ENCODE measurements at regions not wholly inside any gene's neighbourhood (a gene's known extent, or its start where the extent isn't known, plus 50 kb on each side); places are given as distances from the start of the nearest gene placed in this dataset.

DNA sequence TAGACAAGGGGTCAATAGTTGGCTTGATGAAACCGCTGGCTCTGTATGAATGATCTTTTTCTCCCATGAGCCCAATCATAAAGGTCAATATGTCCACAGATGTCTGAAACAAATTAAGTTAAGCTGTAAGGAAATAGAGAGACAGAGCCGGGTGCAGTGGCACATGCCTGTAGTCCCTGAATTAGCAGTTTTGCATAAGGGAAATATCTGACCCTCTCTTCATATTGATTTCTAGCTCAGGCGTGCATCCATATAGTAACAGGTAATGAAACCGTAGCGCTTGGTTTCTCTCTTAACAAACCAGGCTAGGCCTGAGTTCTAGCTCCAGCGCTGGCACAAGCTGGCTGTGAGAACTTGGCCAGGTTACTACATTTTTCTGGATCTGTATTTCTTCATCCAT is 118.1 kb upstream of the ERCC6L2 start:
- ATAC-seq, result no peak
- H3K36me3 ChIP-seq (ENCODE audit: control insufficient read depth in 1 of 2, insufficient read depth in 2 of 2, low read length in 2 of 2), result no peaks in the 10 kb centered on the region
- no peaks in the 10 kb centered on the region for H3K9me2 ChIP-seq (ENCODE audit: insufficient read depth)
- H3K27ac ChIP-seq (ENCODE audit: low read depth, low read length), result no peak overlapping the region
- no TSS peak for BruUV-seq (replicated peaks)
- H4K20me1 ChIP-seq (ENCODE audit: insufficient read depth), result no peaks in the 10 kb centered on the region
- no peak overlapping the region for H3K4me3 ChIP-seq (replicated peaks in 1 of 2; ENCODE audit: low read depth in 1 of 2, low read length in 2 of 2)
- H3K27me3 ChIP-seq (ENCODE audit: insufficient read depth, low read length), result no peaks in the 10 kb centered on the region
- CTCF ChIA-PET, result no interaction called here
- intact Hi-C loops (cut with micrococcal nuclease), result no loop called here
- no peak overlapping the region for H3K9ac ChIP-seq (ENCODE audit: low read length)
- TF ChIP-seq EZH2phosphoT487 (IDR thresholded peaks at IDR 0.05; ENCODE audit: borderline replicate concordance) (no peak), EGR1 (IDR thresholded peaks at IDR 0.05; ENCODE audit: low read depth) (no peak), CEBPB (IDR thresholded peaks at IDR 0.05; ENCODE audit: low read depth) (no peak), YY1 (IDR thresholded peaks at IDR 0.05; ENCODE audit: extremely low read depth, insufficient replicate concordance, low read depth, low read length) (no peak), ELF1 (IDR thresholded peaks at IDR 0.05; ENCODE audit: borderline replicate concordance, low read depth) (no peak)
- TF ChIP-seq, protein P1, sequence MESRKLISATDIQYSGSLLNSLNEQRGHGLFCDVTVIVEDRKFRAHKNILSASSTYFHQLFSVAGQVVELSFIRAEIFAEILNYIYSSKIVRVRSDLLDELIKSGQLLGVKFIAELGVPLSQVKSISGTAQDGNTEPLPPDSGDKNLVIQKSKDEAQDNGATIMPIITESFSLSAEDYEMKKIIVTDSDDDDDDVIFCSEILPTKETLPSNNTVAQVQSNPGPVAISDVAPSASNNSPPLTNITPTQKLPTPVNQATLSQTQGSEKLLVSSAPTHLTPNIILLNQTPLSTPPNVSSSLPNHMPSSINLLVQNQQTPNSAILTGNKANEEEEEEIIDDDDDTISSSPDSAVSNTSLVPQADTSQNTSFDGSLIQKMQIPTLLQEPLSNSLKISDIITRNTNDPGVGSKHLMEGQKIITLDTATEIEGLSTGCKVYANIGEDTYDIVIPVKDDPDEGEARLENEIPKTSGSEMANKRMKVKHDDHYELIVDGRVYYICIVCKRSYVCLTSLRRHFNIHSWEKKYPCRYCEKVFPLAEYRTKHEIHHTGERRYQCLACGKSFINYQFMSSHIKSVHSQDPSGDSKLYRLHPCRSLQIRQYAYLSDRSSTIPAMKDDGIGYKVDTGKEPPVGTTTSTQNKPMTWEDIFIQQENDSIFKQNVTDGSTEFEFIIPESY (IDR thresholded peaks at IDR 0.05; ENCODE audit: extremely low read depth, insufficient replicate concordance, low read length), result no peak
- POLR2A ChIA-PET, result no interaction called here
- no peaks in the 10 kb centered on the region for H3K79me2 ChIP-seq (ENCODE audit: insufficient read depth, low read length)
- no peaks in the 10 kb centered on the region for H3K9me3 ChIP-seq (ENCODE audit: control insufficient read depth in 1 of 2, insufficient read depth in 1 of 2, low read depth in 1 of 2, low read length in 2 of 2)
- H2AFZ ChIP-seq (ENCODE audit: low read depth, low read length, poor library complexity, severe bottlenecking), result no peak overlapping the region
- no peaks in the 10 kb centered on the region for H3K4me1 ChIP-seq (ENCODE audit: control insufficient read depth in 1 of 2, insufficient read depth in 2 of 2, low read length in 2 of 2)
- RAD21 ChIA-PET (ENCODE audit: low non-redundant PET in 1 of 2, low total read pairs in 2 of 2, uncharacterized antibody in 2 of 2, unreplicated experiment in 2 of 2), result no interaction called here
- no peak overlapping the region for H3K4me2 ChIP-seq (ENCODE audit: low read length)
- no peak for DNase-seq (ENCODE audit: low read depth, low spot score)

DNA sequence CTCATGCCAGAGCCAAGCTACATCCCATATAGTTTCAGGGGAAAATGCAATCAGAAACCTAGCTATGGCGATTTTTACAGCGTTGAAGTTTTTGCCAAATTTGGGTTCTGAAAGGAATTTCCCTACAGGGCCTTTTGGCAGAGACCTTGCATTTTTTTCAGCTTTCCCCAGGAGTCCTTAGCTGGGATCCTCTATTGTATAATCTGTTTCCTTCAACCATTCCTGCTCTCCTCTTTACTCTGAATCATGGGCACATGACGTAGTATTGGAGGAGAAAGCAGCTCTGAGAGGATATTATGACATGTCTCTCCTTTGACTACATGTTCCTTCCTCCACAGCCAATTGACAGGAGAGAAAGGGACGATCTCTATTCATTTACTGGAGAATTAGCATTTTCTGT is 118.5 kb upstream of the ERCC6L2 start:
- Histone ChIP-seq H2AFZ (ENCODE audit: low read depth, low read length, poor library complexity, severe bottlenecking) (no peak overlapping the region), H4K20me1 (ENCODE audit: insufficient read depth) (no peaks in the 10 kb centered on the region), H3K9ac (ENCODE audit: low read length) (no peak overlapping the region), H3K9me2 (ENCODE audit: insufficient read depth) (no peaks in the 10 kb centered on the region), H3K36me3 (ENCODE audit: control insufficient read depth in 1 of 2, insufficient read depth in 2 of 2, low read length in 2 of 2) (no peaks in the 10 kb centered on the region), H3K9me3 (ENCODE audit: control insufficient read depth in 1 of 2, insufficient read depth in 1 of 2, low read depth in 1 of 2, low read length in 2 of 2) (no peaks in the 10 kb centered on the region), H3K4me1 (ENCODE audit: control insufficient read depth in 1 of 2, insufficient read depth in 2 of 2, low read length in 2 of 2) (no peaks in the 10 kb centered on the region), H3K4me2 (ENCODE audit: low read length) (no peak overlapping the region), H3K27me3 (ENCODE audit: insufficient read depth, low read length) (no peaks in the 10 kb centered on the region), H3K4me3 (replicated peaks in 1 of 2; ENCODE audit: low read depth in 1 of 2, low read length in 2 of 2) (no peak overlapping the region), H3K27ac (ENCODE audit: low read depth, low read length) (no peak overlapping the region), H3K79me2 (ENCODE audit: insufficient read depth, low read length) (no peaks in the 10 kb centered on the region)
- intact Hi-C loops (cut with micrococcal nuclease), result no loop called here
- BruUV-seq (replicated peaks), result no TSS peak
- RAD21 ChIA-PET (ENCODE audit: low non-redundant PET in 1 of 2, low total read pairs in 2 of 2, uncharacterized antibody in 2 of 2, unreplicated experiment in 2 of 2), result no interaction called here
- DNase-seq (ENCODE audit: low read depth, low spot score), result no peak
- CTCF ChIA-PET, result interaction anchor here (1.9 kb wide), 1 partner anchor 21 kb away, joined by 8 read pairs; no protein-coding TSS in a partner anchor
- POLR2A ChIA-PET, result no interaction called here
- ATAC-seq, result no peak
- TF ChIP-seq JUND (IDR thresholded peaks at IDR 0.05), result no peak
- no peak for TF ChIP-seq SIN3A (IDR thresholded peaks at IDR 0.05; ENCODE audit: low read depth)
- TF ChIP-seq CEBPB (IDR thresholded peaks at IDR 0.05; ENCODE audit: low read depth), result no peak
- TF ChIP-seq, protein P2, sequence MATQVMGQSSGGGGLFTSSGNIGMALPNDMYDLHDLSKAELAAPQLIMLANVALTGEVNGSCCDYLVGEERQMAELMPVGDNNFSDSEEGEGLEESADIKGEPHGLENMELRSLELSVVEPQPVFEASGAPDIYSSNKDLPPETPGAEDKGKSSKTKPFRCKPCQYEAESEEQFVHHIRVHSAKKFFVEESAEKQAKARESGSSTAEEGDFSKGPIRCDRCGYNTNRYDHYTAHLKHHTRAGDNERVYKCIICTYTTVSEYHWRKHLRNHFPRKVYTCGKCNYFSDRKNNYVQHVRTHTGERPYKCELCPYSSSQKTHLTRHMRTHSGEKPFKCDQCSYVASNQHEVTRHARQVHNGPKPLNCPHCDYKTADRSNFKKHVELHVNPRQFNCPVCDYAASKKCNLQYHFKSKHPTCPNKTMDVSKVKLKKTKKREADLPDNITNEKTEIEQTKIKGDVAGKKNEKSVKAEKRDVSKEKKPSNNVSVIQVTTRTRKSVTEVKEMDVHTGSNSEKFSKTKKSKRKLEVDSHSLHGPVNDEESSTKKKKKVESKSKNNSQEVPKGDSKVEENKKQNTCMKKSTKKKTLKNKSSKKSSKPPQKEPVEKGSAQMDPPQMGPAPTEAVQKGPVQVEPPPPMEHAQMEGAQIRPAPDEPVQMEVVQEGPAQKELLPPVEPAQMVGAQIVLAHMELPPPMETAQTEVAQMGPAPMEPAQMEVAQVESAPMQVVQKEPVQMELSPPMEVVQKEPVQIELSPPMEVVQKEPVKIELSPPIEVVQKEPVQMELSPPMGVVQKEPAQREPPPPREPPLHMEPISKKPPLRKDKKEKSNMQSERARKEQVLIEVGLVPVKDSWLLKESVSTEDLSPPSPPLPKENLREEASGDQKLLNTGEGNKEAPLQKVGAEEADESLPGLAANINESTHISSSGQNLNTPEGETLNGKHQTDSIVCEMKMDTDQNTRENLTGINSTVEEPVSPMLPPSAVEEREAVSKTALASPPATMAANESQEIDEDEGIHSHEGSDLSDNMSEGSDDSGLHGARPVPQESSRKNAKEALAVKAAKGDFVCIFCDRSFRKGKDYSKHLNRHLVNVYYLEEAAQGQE (IDR thresholded peaks at IDR 0.05; ENCODE audit: low read depth), result no peak
- TF ChIP-seq EGR1 (IDR thresholded peaks at IDR 0.05; ENCODE audit: low read depth), result no peak
- no peak for TF ChIP-seq EZH2 (IDR thresholded peaks at IDR 0.05)
- TF ChIP-seq, protein P3, sequence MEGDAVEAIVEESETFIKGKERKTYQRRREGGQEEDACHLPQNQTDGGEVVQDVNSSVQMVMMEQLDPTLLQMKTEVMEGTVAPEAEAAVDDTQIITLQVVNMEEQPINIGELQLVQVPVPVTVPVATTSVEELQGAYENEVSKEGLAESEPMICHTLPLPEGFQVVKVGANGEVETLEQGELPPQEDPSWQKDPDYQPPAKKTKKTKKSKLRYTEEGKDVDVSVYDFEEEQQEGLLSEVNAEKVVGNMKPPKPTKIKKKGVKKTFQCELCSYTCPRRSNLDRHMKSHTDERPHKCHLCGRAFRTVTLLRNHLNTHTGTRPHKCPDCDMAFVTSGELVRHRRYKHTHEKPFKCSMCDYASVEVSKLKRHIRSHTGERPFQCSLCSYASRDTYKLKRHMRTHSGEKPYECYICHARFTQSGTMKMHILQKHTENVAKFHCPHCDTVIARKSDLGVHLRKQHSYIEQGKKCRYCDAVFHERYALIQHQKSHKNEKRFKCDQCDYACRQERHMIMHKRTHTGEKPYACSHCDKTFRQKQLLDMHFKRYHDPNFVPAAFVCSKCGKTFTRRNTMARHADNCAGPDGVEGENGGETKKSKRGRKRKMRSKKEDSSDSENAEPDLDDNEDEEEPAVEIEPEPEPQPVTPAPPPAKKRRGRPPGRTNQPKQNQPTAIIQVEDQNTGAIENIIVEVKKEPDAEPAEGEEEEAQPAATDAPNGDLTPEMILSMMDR (IDR thresholded peaks at IDR 0.05 in 2 of 3, conservative IDR thresholded peaks at IDR 0.05 in 1 of 3; ENCODE audit: borderline replicate concordance in 1 of 3, insufficient read depth in 1 of 3, low read depth in 2 of 3, low read length in 2 of 3), result no peak
- TF ChIP-seq YY1 (IDR thresholded peaks at IDR 0.05; ENCODE audit: extremely low read depth, insufficient replicate concordance, low read depth, low read length), result no peak
- no peak for TF ChIP-seq ZFX (IDR thresholded peaks at IDR 0.05)
- no peak for TF ChIP-seq FOSL1 (IDR thresholded peaks at IDR 0.05; ENCODE audit: low read depth)
- TF ChIP-seq EZH2phosphoT487 (IDR thresholded peaks at IDR 0.05; ENCODE audit: borderline replicate concordance), result no peak
- no peak for TF ChIP-seq POLR2A (IDR thresholded peaks at IDR 0.05; ENCODE audit: borderline replicate concordance, extremely low read depth, insufficient read depth, insufficient read length)
